SK-N-SH (cell line): ENCODE measurements at regions not wholly inside any gene's neighbourhood (a gene's known extent, or its start where the extent isn't known, plus 50 kb on each side); places are given as distances from the start of the nearest gene placed in this dataset.

Experiments
- CHD2 ChIP-seq: fragments of 150-350 bp; IDR thresholded peaks from 2 replicates; pipeline ENCODE4 v1.6.1; 2018; ENCODE audit warnings: low read length; ENCODE audit not compliant: partially characterized antibody
- EZH2phosphoT487 ChIP-seq: fragments of 200-600 bp; sonication (generic); IDR thresholded peaks from 2 replicates; pipeline ENCODE4 v1.6.1; 2017; ENCODE audit warnings: low read depth, mixed run types, mild to moderate bottlenecking, antibody characterized with exemption, moderate library complexity, borderline replicate concordance
- FOSL2 ChIP-seq: IDR thresholded peaks from 2 replicates; pipeline ENCODE4 v1.4.0; 2012; ENCODE audit warnings: low read depth, mild to moderate bottlenecking, moderate library complexity, borderline replicate concordance
- JUND ChIP-seq: IDR thresholded peaks from 2 replicates; pipeline ENCODE4 v1.4.0; 2012
- MAX ChIP-seq: IDR thresholded peaks from 2 replicates; pipeline ENCODE4 v1.4.0; 2012; ENCODE audit warnings: low read depth
- NRF1 ChIP-seq: IDR thresholded peaks from 2 replicates; pipeline ENCODE4 v1.6.1; 2012; ENCODE audit warnings: low read depth, mild to moderate bottlenecking, low read length
- POLR2AphosphoS5 ChIP-seq: IDR thresholded peaks from 2 replicates; pipeline ENCODE4 v1.6.1; 2012; ENCODE audit warnings: low read depth, low read length
- RCOR1 ChIP-seq: fragments of 150-350 bp; IDR thresholded peaks from 2 replicates; pipeline ENCODE4 v1.6.1; 2017; ENCODE audit warnings: antibody characterized with exemption, low read length
- REST ChIP-seq: IDR thresholded peaks from 2 replicates; pipeline ENCODE4 v1.6.1; 2012; ENCODE audit warnings: mild to moderate bottlenecking, low read depth, low read length, moderate library complexity
- RFX5 ChIP-seq: IDR thresholded peaks from 2 replicates; pipeline ENCODE4 v1.6.1; 2012; ENCODE audit warnings: mild to moderate bottlenecking, improper control_type of control experiment, low read length
- TAF1 ChIP-seq: IDR thresholded peaks from 2 replicates; pipeline ENCODE4 v1.6.1; 2012; ENCODE audit warnings: low read depth, mild to moderate bottlenecking, low read length, moderate library complexity, borderline replicate concordance
- TEAD4 ChIP-seq: IDR thresholded peaks from 2 replicates; pipeline ENCODE4 v1.4.0; 2012; ENCODE audit warnings: mild to moderate bottlenecking, borderline replicate concordance; ENCODE audit not compliant: insufficient read depth
- TF ChIP-seq, protein P1 (sequence below): fragments of 200-600 bp; sonication (generic); IDR thresholded peaks from 2 replicates; pipeline ENCODE4 v1.6.1; 2017; ENCODE audit warnings: antibody characterized with exemption, mild to moderate bottlenecking, moderate library complexity

- TF ChIP-seq, protein P1, sequence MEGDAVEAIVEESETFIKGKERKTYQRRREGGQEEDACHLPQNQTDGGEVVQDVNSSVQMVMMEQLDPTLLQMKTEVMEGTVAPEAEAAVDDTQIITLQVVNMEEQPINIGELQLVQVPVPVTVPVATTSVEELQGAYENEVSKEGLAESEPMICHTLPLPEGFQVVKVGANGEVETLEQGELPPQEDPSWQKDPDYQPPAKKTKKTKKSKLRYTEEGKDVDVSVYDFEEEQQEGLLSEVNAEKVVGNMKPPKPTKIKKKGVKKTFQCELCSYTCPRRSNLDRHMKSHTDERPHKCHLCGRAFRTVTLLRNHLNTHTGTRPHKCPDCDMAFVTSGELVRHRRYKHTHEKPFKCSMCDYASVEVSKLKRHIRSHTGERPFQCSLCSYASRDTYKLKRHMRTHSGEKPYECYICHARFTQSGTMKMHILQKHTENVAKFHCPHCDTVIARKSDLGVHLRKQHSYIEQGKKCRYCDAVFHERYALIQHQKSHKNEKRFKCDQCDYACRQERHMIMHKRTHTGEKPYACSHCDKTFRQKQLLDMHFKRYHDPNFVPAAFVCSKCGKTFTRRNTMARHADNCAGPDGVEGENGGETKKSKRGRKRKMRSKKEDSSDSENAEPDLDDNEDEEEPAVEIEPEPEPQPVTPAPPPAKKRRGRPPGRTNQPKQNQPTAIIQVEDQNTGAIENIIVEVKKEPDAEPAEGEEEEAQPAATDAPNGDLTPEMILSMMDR: no peak
- TF ChIP-seq EZH2phosphoT487: no peak
- no peak for TF ChIP-seq TAF1
- no peak for TF ChIP-seq POLR2AphosphoS5
- no peak for TF ChIP-seq REST
- TF ChIP-seq FOSL2: no peak
- TF ChIP-seq RFX5: no peak
- no peak for TF ChIP-seq JUND
- no peak for TF ChIP-seq TEAD4
- no peak for TF ChIP-seq CHD2
- TF ChIP-seq MAX: no peak
- no peak for TF ChIP-seq NRF1
- TF ChIP-seq RCOR1: no peak
These were observed 235.8 kb downstream of the EFNB2 start for GRCh38 chr13:106299621-106300020.
